Fibroblast of the aortic adventitia (primary cell): ENCODE measurements at regions not wholly inside any gene's neighbourhood (a gene's known extent, or its start where the extent isn't known, plus 50 kb on each side); places are given as distances from the start of the nearest gene placed in this dataset.

Experiments used
- DNase-seq: peaks from one replicate; pipeline ENCODE4 v3.0.0-alpha.2; 2010; ENCODE audit warnings: low read depth
- H3K4me3 ChIP-seq: 2 replicates; pipeline ENCODE4 v1.5.1; 2011; ENCODE audit warnings: low read depth, mild to moderate bottlenecking, control low read depth, low read length, moderate library complexity
- CTCF ChIP-seq: IDR thresholded peaks from 2 replicates; pipeline ENCODE4 v1.5.1; 2011; ENCODE audit warnings: mild to moderate bottlenecking, low read length, control low read depth, inconsistent platforms; ENCODE audit not compliant: insufficient read depth

GRCh38 chr18:39994498-39994897, 1960.5 kb upstream of the PIK3C3 start:
- no peak overlapping the region for H3K4me3 ChIP-seq
- no peak for DNase-seq
- no peak for TF ChIP-seq CTCF

DNA sequence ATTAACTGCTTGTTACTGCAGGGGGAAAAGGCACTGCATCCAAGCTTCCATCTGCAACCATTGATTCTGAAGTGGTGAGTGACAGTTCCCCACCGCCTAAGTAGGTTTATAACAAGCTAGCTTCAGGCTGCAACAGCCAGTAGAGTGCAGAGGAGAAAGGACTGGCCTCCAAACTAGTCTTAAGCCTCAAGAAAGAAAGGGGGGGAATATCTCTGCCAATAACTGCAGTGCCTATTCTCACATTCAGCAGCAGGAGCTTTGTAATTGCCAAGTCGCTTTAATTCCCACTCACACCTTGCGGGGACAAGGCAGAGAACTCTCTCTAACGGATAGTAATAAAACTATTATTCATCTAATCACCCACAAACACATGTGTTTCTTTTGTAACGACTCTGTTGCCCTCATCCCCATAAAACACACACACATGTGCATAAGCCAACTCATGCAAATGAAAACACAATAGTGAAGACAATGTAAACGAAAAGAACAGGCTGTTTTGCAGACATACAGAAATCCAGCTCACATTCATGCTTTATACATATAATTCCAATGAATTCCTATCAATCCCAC, 1963.3 kb upstream of the PIK3C3 start:
- H3K4me3 ChIP-seq, result no peak overlapping the region
- no peak for DNase-seq
- no peak for TF ChIP-seq CTCF

- no peak for DNase-seq
- no peak for TF ChIP-seq CTCF
- no peak overlapping the region for H3K4me3 ChIP-seq
Observed at GRCh38 chr18:39990540-39990939, 1964.5 kb upstream of the PIK3C3 start.

DNA sequence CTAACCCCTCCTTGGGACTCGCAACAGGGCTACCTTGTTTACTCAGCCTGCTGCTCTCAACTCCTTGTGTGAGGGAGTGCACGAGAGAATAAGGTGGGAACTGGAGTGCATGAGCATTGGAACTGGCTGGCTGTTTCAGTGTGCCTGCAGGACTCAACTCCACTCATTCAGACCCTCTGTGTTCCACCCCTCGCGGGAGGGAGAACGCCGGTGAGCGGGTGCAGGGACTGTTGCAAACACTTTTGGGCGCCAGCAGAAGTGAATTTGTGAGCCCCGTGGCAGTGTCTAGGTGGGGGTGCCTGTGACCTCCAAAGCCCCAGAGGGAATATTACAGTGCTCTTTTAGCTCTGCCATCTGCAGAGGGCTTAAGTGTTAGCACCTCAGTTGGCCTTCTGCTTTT, 1978.3 kb upstream of the PIK3C3 start:
- DNase-seq, result no peak
- no peak for TF ChIP-seq CTCF
- no peak overlapping the region for H3K4me3 ChIP-seq

DNA sequence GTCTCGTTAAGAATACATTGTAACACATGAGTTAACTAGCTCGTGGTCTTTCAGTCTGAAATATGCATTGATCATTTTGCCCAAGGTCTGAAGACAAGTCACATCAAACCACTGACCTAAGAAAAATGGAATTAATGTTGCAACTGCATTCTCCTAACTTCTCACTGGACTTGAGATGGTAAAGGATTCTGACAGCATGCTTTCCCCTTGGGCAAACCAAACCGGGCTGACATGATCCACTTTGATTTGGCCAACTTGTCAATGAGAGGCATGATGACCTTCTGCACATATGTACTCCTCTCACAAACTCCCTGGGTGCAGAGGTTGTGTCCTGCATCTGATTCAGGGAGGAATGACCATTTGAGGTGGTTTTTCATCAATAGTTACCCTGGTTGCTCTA, 1982.5 kb upstream of the PIK3C3 start:
- H3K4me3 ChIP-seq, result no peak overlapping the region
- DNase-seq, result no peak
- no peak for TF ChIP-seq CTCF

- TF ChIP-seq CTCF, result no peak
- no peak for DNase-seq
- H3K4me3 ChIP-seq, result no peak overlapping the region
Observed at GRCh38 chr18:39969803-39970494, 1985.1 kb upstream of the PIK3C3 start.

DNA sequence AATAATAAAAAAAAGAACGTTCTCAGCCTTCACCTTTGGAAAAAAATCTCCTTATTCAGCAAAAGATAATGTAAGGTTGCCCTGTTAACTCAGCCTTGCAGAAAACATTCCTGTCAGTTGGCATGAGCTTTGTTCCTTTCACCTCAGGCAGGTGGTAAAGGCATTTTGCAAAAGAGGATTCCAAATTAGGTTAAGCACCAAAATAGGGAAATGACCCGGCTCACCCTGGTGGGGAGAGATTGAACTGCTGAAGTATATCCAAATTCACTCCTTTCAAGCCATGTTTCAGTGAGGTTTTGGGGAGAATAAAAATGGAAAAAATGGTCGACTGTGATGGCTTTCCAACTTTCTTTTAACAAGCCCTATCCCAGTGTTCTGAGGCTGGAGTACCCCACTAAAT, 1988.8 kb upstream of the PIK3C3 start:
- DNase-seq, result no peak
- H3K4me3 ChIP-seq, result no peak overlapping the region
- TF ChIP-seq CTCF, result no peak
